Mesenchymal stem cell (in vitro differentiated cells and primary cell): ENCODE measurements at regions not wholly inside any gene's neighbourhood (a gene's known extent, or its start where the extent isn't known, plus 50 kb on each side); places are given as distances from the start of the nearest gene placed in this dataset.

Experiments
- DNase-seq: peaks from one replicate; pipeline ENCODE4 v3.0.0-alpha.2; 2013
- H2AFZ ChIP-seq: one replicate; pipeline ENCODE4 v1.6.1; 2013; ENCODE audit warnings: low read depth, mild to moderate bottlenecking, control low read depth, inconsistent platforms, low read length, moderate library complexity
- H2AK5ac ChIP-seq: 2 replicates; pipeline ENCODE4 v1.6.1; 2013; ENCODE audit warnings: low read length, moderate library complexity, mild to moderate bottlenecking, inconsistent platforms; ENCODE audit not compliant: severe bottlenecking
- H2BK120ac ChIP-seq: one replicate; pipeline ENCODE4 v1.6.1; 2013; ENCODE audit warnings: low read depth, mild to moderate bottlenecking, inconsistent platforms, low read length, moderate library complexity
- H2BK12ac ChIP-seq, 2 experiments: one replicate each; pipeline ENCODE4 v1.6.1; 2013; ENCODE audit warnings: inconsistent platforms in 2 of 2, low read length in 2 of 2, mild to moderate bottlenecking in 2 of 2, moderate library complexity in 2 of 2, control low read depth in 1 of 2
- H2BK15ac ChIP-seq: one replicate; pipeline ENCODE4 v1.6.1; 2013; ENCODE audit warnings: mild to moderate bottlenecking, low read depth, inconsistent platforms; ENCODE audit not compliant: poor library complexity, severe bottlenecking
- H2BK5ac ChIP-seq: 2 replicates; pipeline ENCODE4 v1.6.1; 2013; ENCODE audit warnings: low read depth, mild to moderate bottlenecking, low read length, control low read depth, inconsistent platforms; ENCODE audit not compliant: poor library complexity, severe bottlenecking
- H3K14ac ChIP-seq, 2 experiments: one replicate each; pipeline ENCODE4 v1.6.1; 2013; ENCODE audit warnings: inconsistent platforms in 2 of 2, low read length in 2 of 2, control low read depth in 1 of 2, mild to moderate bottlenecking in 1 of 2, moderate library complexity in 1 of 2
- H3K18ac ChIP-seq, 2 experiments: one replicate each; pipeline ENCODE4 v1.6.1; 2013; ENCODE audit warnings: inconsistent platforms in 2 of 2, low read length in 2 of 2, control low read depth in 1 of 2, low read depth in 1 of 2, mild to moderate bottlenecking in 1 of 2
- H3K23ac ChIP-seq, 2 experiments: one replicate each; pipeline ENCODE4 v1.6.1; 2013; ENCODE audit warnings: inconsistent platforms in 2 of 2, low read length in 2 of 2, mild to moderate bottlenecking in 2 of 2, moderate library complexity in 2 of 2, control low read depth in 1 of 2
- H3K27ac ChIP-seq: 2 replicates; pipeline ENCODE4 v1.5.1; 2013; ENCODE audit warnings: mild to moderate bottlenecking, moderate library complexity, low read length, control low read depth, inconsistent platforms; ENCODE audit not compliant: poor library complexity, severe bottlenecking
- H3K27me3 ChIP-seq, 2 experiments: 2 replicates each; pipeline versions ENCODE4 v1.6.1 to v1.7.0; 2013; ENCODE audit warnings: low read length in 2 of 2, mild to moderate bottlenecking in 2 of 2, moderate library complexity in 2 of 2, control low read depth in 1 of 2, inconsistent platforms in 1 of 2; ENCODE audit not compliant: control insufficient read depth in 1 of 2, insufficient read depth in 1 of 2
- H3K36me3 ChIP-seq, 2 experiments: 2 replicates each; pipeline versions ENCODE4 v1.6.1 to v1.7.0; 2013; ENCODE audit warnings: low read length in 2 of 2, control low read depth in 1 of 2, inconsistent platforms in 1 of 2, low read depth in 1 of 2, mild to moderate bottlenecking in 1 of 2; ENCODE audit not compliant: insufficient read depth in 2 of 2, control insufficient read depth in 1 of 2
- H3K4ac ChIP-seq, 2 experiments: one replicate each; pipeline ENCODE4 v1.6.1; 2013; ENCODE audit warnings: inconsistent platforms in 2 of 2, low read length in 2 of 2, mild to moderate bottlenecking in 2 of 2, moderate library complexity in 2 of 2, control low read depth in 1 of 2, low read depth in 1 of 2
- H3K4me1 ChIP-seq: 2 replicates; pipeline ENCODE4 v1.6.1; 2013; ENCODE audit warnings: low read depth, low read length, control low read depth; ENCODE audit not compliant: control insufficient read depth, insufficient read depth
- H3K4me2 ChIP-seq: 2 replicates; pipeline ENCODE4 v1.6.1; 2013; ENCODE audit warnings: low read length, mild to moderate bottlenecking, inconsistent platforms; ENCODE audit not compliant: poor library complexity, severe bottlenecking
- H3K4me3 ChIP-seq, 2 experiments: 2 replicates each; pipeline versions ENCODE4 v1.5.1 to v1.7.0; 2013; ENCODE audit warnings: low read length in 2 of 2, mild to moderate bottlenecking in 2 of 2, control low read depth in 1 of 2, low read depth in 1 of 2; ENCODE audit not compliant: insufficient read depth in 1 of 2
- H3K79me1 ChIP-seq: replicated peaks from 2 replicates; pipeline ENCODE4 v1.6.1; 2013; ENCODE audit warnings: mild to moderate bottlenecking, control low read depth, low read length, inconsistent platforms; ENCODE audit not compliant: poor library complexity, severe bottlenecking
- H3K9ac ChIP-seq: 2 replicates; pipeline ENCODE4 v1.7.0; 2013; ENCODE audit warnings: mild to moderate bottlenecking, low read length, moderate library complexity
- H3K9me3 ChIP-seq: 2 replicates; pipeline ENCODE4 v1.7.0; 2013; ENCODE audit warnings: mild to moderate bottlenecking, low read length; ENCODE audit not compliant: control insufficient read depth
- H4K8ac ChIP-seq: one replicate; pipeline ENCODE4 v1.6.1; 2013; ENCODE audit warnings: inconsistent platforms, mild to moderate bottlenecking, low read length, moderate library complexity
- H4K91ac ChIP-seq: one replicate; pipeline ENCODE4 v1.6.1; 2013; ENCODE audit warnings: mild to moderate bottlenecking, low read length, inconsistent platforms
- WGBS: methylation state at CpG from one replicate; pipeline ENCODE4 v1.1.7; 2013; ENCODE audit warnings: mixed read lengths; 5-methylcytosine and 5-hydroxymethylcytosine counted together

GRCh38 chr1:224498574-224499170, 64.1 kb upstream of the WDR26 start:
- Histone ChIP-seq H4K8ac (peak overlapping the region; percentile 93), H2BK15ac (peak overlapping the region; percentile 39), H3K4ac (peak overlapping the region; percentile 16 to 21), H2AFZ (peak overlapping the region; percentile 21), H2BK120ac (peak overlapping the region; percentile 8), H3K18ac (peak overlapping the region; percentile 35 to 72), H3K27me3 (no peaks in the 10 kb centered on the region), H3K9me3 (no peaks in the 10 kb centered on the region), H4K91ac (peak overlapping the region; percentile 79), H3K9ac (peak overlapping the region; percentile 83), H3K27ac (peak overlapping the region; percentile 93), H3K4me1 (peaks cover 37% of the 10 kb centered on the region), H3K14ac (no peak overlapping the region), H3K79me1 (no peaks in the 10 kb centered on the region), H3K4me2 (peak overlapping the region; percentile 4), H3K4me3 (peak overlapping the region in 1 of 2 experiments; percentile 17), H2BK12ac (peak overlapping the region; percentile 14 to 16), H2AK5ac (no peak overlapping the region), H2BK5ac (no peak overlapping the region), H3K23ac (no peak overlapping the region), H3K36me3 (no peaks in the 10 kb centered on the region)
- WGBS: 9% methylated on average over 10 of the region's 12 CpGs
- DNase-seq: peak; percentile 71

DNA sequence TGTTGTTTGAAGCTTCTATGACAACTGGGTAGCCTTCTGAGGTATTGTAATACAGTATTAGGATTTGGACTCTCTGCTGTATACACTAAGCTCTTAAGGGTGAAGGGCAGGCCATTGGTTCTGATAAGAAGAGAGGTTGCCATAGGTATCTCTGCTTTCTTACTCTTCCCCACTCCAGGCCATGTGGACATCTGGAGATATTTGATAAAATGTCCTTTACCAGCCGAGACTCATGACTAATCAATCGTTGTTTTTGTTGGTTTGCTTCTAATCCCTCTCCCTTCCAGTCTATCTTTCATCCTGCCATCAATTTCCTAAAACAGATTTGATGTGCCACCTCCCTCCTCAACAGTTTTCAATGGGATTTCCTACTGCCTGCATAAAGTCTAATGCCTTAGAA, 64.6 kb upstream of the WDR26 start:
- Histone ChIP-seq H3K4me3 (no peak overlapping the region), H2BK5ac (no peak overlapping the region), H3K27me3 (no peaks in the 10 kb centered on the region), H3K9ac (peak overlapping the region; percentile 83), H3K18ac (peak overlapping the region in 1 of 2 experiments; percentile 8), H2AK5ac (no peak overlapping the region), H3K36me3 (no peaks in the 10 kb centered on the region), H2BK12ac (peak overlapping the region in 1 of 2 experiments; percentile 51), H4K8ac (no peak overlapping the region), H3K27ac (peak overlapping the region; percentile 93), H2AFZ (no peak overlapping the region), H3K23ac (no peak overlapping the region), H3K14ac (no peak overlapping the region), H2BK15ac (no peak overlapping the region), H3K9me3 (no peaks in the 10 kb centered on the region), H4K91ac (no peak overlapping the region), H3K4ac (no peak overlapping the region), H2BK120ac (no peak overlapping the region), H3K79me1 (no peaks in the 10 kb centered on the region), H3K4me1 (peaks cover 38% of the 10 kb centered on the region), H3K4me2 (no peak overlapping the region)
- DNase-seq: no peak
- 11% methylated on average over 2 of the region's 2 CpGs for WGBS

DNA sequence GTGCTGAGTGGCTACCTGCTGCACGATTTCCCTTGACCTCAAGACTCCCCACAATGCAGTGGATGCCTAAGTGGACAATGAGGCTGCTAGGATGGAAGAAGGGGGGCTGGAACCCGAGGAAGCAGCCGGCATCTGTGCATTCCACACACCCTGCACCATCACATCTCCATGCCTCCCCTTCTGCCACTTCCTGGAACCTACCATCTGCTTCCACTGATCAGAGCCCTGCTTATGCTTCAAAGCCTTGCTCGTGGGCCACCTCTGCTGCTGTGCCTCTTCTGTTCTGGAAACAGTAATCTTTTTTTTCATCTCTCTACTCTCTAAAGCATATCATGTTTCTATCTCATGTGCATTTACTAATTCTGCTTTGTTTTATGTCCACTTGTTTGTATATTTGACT, 66.2 kb upstream of the WDR26 start:
- no peak overlapping the region for H2AK5ac ChIP-seq
- no peak overlapping the region for H4K91ac ChIP-seq
- no peak overlapping the region for H3K4me2 ChIP-seq
- H3K9ac ChIP-seq: no peak overlapping the region
- no peaks in the 10 kb centered on the region for H3K27me3 ChIP-seq
- no peak overlapping the region for H2BK5ac ChIP-seq
- no peaks in the 10 kb centered on the region for H3K79me1 ChIP-seq
- no peaks in the 10 kb centered on the region for H3K36me3 ChIP-seq
- peak overlapping the region; percentile 29 for H2AFZ ChIP-seq
- H3K9me3 ChIP-seq: no peaks in the 10 kb centered on the region
- peak overlapping the region in 1 of 2 experiments; percentile 92 for H2BK12ac ChIP-seq
- no peak overlapping the region for H2BK120ac ChIP-seq
- H3K4ac ChIP-seq: no peak overlapping the region
- H3K27ac ChIP-seq: no peak overlapping the region
- H3K4me1 ChIP-seq: peaks cover 34% of the 10 kb centered on the region
- no peak overlapping the region for H4K8ac ChIP-seq
- H3K14ac ChIP-seq: peak overlapping the region in 1 of 2 experiments; percentile 61
- no peak for DNase-seq
- 76% methylated on average over 4 of the region's 4 CpGs for WGBS
- peak overlapping the region in 1 of 2 experiments; percentile 75 for H3K18ac ChIP-seq
- no peak overlapping the region for H2BK15ac ChIP-seq
- no peak overlapping the region for H3K4me3 ChIP-seq
- no peak overlapping the region for H3K23ac ChIP-seq

DNA sequence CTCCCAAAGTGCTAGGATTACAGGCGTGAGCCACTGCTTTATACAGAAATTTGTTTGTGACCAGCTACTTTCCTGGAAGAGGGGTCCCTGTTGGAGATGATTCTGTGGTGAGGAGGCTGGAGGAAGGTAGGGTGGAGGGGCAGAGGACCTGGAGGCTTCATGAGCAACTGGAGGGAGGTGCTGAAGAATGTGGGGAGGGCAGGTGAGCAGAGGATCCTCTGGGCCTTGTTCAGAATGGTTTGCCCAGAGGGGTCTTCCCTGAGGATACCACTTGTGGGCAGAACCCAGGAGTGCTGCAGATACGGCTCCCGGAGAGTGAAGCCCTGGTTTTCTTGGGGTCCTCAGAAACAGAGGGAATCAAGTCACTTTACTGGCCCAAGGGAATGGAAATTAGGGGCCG, 67.2 kb upstream of the WDR26 start:
- peak overlapping the region; percentile 54 for H2AFZ ChIP-seq
- WGBS: over 99% methylated on average over 4 of the region's 4 CpGs
- H3K36me3 ChIP-seq: no peaks in the 10 kb centered on the region

More for the DNA sequence above, 67.2 kb upstream of the WDR26 start:
- no peak for DNase-seq
- H2BK15ac ChIP-seq: peak overlapping the region; percentile 82
- H3K23ac ChIP-seq: no peak overlapping the region
- H3K4ac ChIP-seq: peak overlapping the region; percentile 9 to 75
- H4K91ac ChIP-seq: peak overlapping the region; percentile 83
- peak overlapping the region; percentile 82 for H2BK5ac ChIP-seq
- no peak overlapping the region for H3K4me3 ChIP-seq
- H3K4me2 ChIP-seq: no peak overlapping the region
- no peak overlapping the region for H3K9ac ChIP-seq
- H3K27me3 ChIP-seq: no peaks in the 10 kb centered on the region
- H3K14ac ChIP-seq: no peak overlapping the region
- H2BK12ac ChIP-seq: peak overlapping the region; percentile 65 to 82
- H3K18ac ChIP-seq: peak overlapping the region; percentile 70 to 84
- H2AK5ac ChIP-seq: peak overlapping the region; percentile 40
- H3K79me1 ChIP-seq: no peaks in the 10 kb centered on the region
- no peaks in the 10 kb centered on the region for H3K9me3 ChIP-seq
- peaks cover 32% of the 10 kb centered on the region for H3K4me1 ChIP-seq
- peak overlapping the region; percentile 39 for H2BK120ac ChIP-seq
- peak overlapping the region; percentile 98 for H3K27ac ChIP-seq
- H4K8ac ChIP-seq: peak overlapping the region; percentile 86
